ENCODE measurements at regions not wholly inside any gene's neighbourhood (a gene's known extent, or its start where the extent isn't known, plus 50 kb on each side); places are given as distances from the start of the nearest gene placed in this dataset.
"Not testable (repeated sequence)": the region's sequence is repeated elsewhere in the genome, so short reads cannot be mapped to it uniquely, and the experiment has no call there.

- no peak for DNase-seq (ENCODE audit: low read depth in 2 of 3, low spot score in 1 of 3)
Measured at GRCh38 chr1:212155219-212155618, 119.7 kb downstream of the DTL start.

GRCh38 chr1:212157252-212157651 lies 121.7 kb downstream of the DTL start:
- no peak for DNase-seq (ENCODE audit: low read depth in 2 of 3, low spot score in 1 of 3)

- no peak for DNase-seq (ENCODE audit: low read depth in 2 of 3, low spot score in 1 of 3)
Measured at GRCh38 chr1:212158912-212159796, 123.6 kb downstream of the DTL start.

- peak in 2 of 3 donors; percentile 5 to 9 for DNase-seq (ENCODE audit: low read depth in 2 of 3, low spot score in 1 of 3)
Measured at GRCh38 chr1:212161231-212161781, 123.9 kb upstream of the PPP2R5A start.

- DNase-seq (ENCODE audit: low read depth in 2 of 3, low spot score in 1 of 3), result peak in 1 of 3 donors; percentile 16
Measured at GRCh38 chr1:212162635-212163034, 122.6 kb upstream of the PPP2R5A start.

GRCh38 chr1:212164095-212164872 lies 120.9 kb upstream of the PPP2R5A start:
- no peak for DNase-seq (ENCODE audit: low read depth in 2 of 3, low spot score in 1 of 3)

- DNase-seq (ENCODE audit: low read depth in 2 of 3, low spot score in 1 of 3), result no peak
Measured at GRCh38 chr1:212166244-212166643, 119.0 kb upstream of the PPP2R5A start.

- DNase-seq (ENCODE audit: low read depth in 2 of 3, low spot score in 1 of 3), result no peak
Measured at GRCh38 chr1:212166644-212167043, 118.6 kb upstream of the PPP2R5A start.

GRCh38 chr1:212167098-212167497 lies 118.1 kb upstream of the PPP2R5A start:
- DNase-seq (ENCODE audit: low read depth in 2 of 3, low spot score in 1 of 3), result no peak

- no peak for DNase-seq (ENCODE audit: low read depth in 2 of 3, low spot score in 1 of 3)
Measured at GRCh38 chr1:212173567-212173966, 111.6 kb upstream of the PPP2R5A start.

- DNase-seq (ENCODE audit: low read depth in 2 of 3, low spot score in 1 of 3), result not testable (repeated sequence)
Measured at GRCh38 chr1:212174295-212174694, 110.9 kb upstream of the PPP2R5A start.

GRCh38 chr1:212177542-212177941 lies 107.7 kb upstream of the PPP2R5A start:
- DNase-seq (ENCODE audit: low read depth in 2 of 3, low spot score in 1 of 3), result no peak

GRCh38 chr1:212178851-212179250 lies 106.4 kb upstream of the PPP2R5A start:
- no peak for DNase-seq (ENCODE audit: low read depth in 2 of 3, low spot score in 1 of 3)

- no peak for DNase-seq (ENCODE audit: low read depth in 2 of 3, low spot score in 1 of 3)
Measured at GRCh38 chr1:212179394-212180076, 105.7 kb upstream of the PPP2R5A start.

GRCh38 chr1:212181015-212181882 lies 104.0 kb upstream of the PPP2R5A start:
- DNase-seq (ENCODE audit: low read depth in 2 of 3, low spot score in 1 of 3), result no peak

GRCh38 chr1:212182171-212182570 lies 103.0 kb upstream of the PPP2R5A start:
- no peak for DNase-seq (ENCODE audit: low read depth in 2 of 3, low spot score in 1 of 3)

GRCh38 chr1:212182579-212182978 lies 102.6 kb upstream of the PPP2R5A start:
- no peak for DNase-seq (ENCODE audit: low read depth in 2 of 3, low spot score in 1 of 3)

- no peak for DNase-seq (ENCODE audit: low read depth in 2 of 3, low spot score in 1 of 3)
Measured at GRCh38 chr1:212186427-212187207, 98.6 kb upstream of the PPP2R5A start.

GRCh38 chr1:212188599-212189351 lies 96.4 kb upstream of the PPP2R5A start:
- no peak for DNase-seq (ENCODE audit: low read depth in 2 of 3, low spot score in 1 of 3)
